IMR-90 (cell line): ENCODE measurements at regions not wholly inside any gene's neighbourhood (a gene's known extent, or its start where the extent isn't known, plus 50 kb on each side); places are given as distances from the start of the nearest gene placed in this dataset.

Experiments used
- ATAC-seq: fragments of 200-7000 bp; cut with Tn5 transposase; 2 replicates; pipeline ENCODE4 v1.9.1; 2020; ENCODE audit warnings: low read depth, mild to moderate bottlenecking, moderate library complexity
- BruUV-seq: library from RNA; stranded (reverse); fragments of 400-500 nt; replicated peaks from 2 replicates; lab custom pipeline; 2021; lab: Mats Ljungman, UMichigan
- CTCF ChIA-PET: fragments of 300-600 bp; formaldehyde crosslinking; extraction: SDS; loops from one replicate; lab custom pipeline; 2021; ENCODE audit warnings: antibody characterized with exemption; lab: Yijun Ruan, JAX
- POLR2A ChIA-PET: fragments of 300-600 bp; sonication (Branson Sonifier 250); formaldehyde crosslinking; loops from one replicate; lab custom pipeline; 2022; ENCODE audit warnings: antibody characterized with exemption; ENCODE audit not compliant: unreplicated experiment; lab: Charles Lee
- DNase-seq: peaks from one replicate; pipeline ENCODE4 v3.0.0; 2013
- H2AFZ ChIP-seq: replicated peaks from 2 replicates; pipeline ENCODE3; 2013; ENCODE audit warnings: low read length, mild to moderate bottlenecking; ENCODE audit not compliant: poor library complexity
- H2AK5ac ChIP-seq: 2 replicates; pipeline ENCODE4 v1.6.1; 2013; ENCODE audit warnings: low read depth, low read length, inconsistent platforms
- H2AK9ac ChIP-seq: replicated peaks from 2 replicates; pipeline ENCODE3; 2013; ENCODE audit warnings: mild to moderate bottlenecking, low read depth, low read length, moderate library complexity; ENCODE audit not compliant: poor library complexity
- H2BK120ac ChIP-seq: 2 replicates; pipeline ENCODE4 v1.6.1; 2013; ENCODE audit warnings: low read depth, low read length, inconsistent platforms
- H2BK15ac ChIP-seq: 3 replicates; pipeline ENCODE4 v1.6.1; 2013; ENCODE audit warnings: low read depth, low read length, inconsistent platforms
- H2BK20ac ChIP-seq: 2 replicates; pipeline ENCODE4 v1.6.1; 2013; ENCODE audit warnings: low read depth, mild to moderate bottlenecking, inconsistent platforms, low read length, moderate library complexity
- H2BK5ac ChIP-seq: 2 replicates; pipeline ENCODE4 v1.6.1; 2013; ENCODE audit warnings: mild to moderate bottlenecking, low read depth, low read length, inconsistent platforms; ENCODE audit not compliant: poor library complexity, severe bottlenecking
- H3K14ac ChIP-seq: replicated peaks from 2 replicates; pipeline ENCODE4 v1.6.1; 2013; ENCODE audit warnings: low read depth, low read length, inconsistent platforms
- H3K18ac ChIP-seq: 2 replicates; pipeline ENCODE4 v1.6.1; 2013; ENCODE audit warnings: low read depth, low read length, control low read depth
- H3K23ac ChIP-seq: 2 replicates; pipeline ENCODE4 v1.6.1; 2013; ENCODE audit warnings: low read depth, low read length, inconsistent platforms
- H3K27ac ChIP-seq: 2 replicates; pipeline ENCODE4 v1.5.1; 2013; ENCODE audit warnings: mild to moderate bottlenecking, control low read depth, low read length; ENCODE audit not compliant: insufficient read depth
- H3K27me3 ChIP-seq: 2 replicates; pipeline ENCODE4 v1.6.1; 2013; ENCODE audit warnings: low read length; ENCODE audit not compliant: control insufficient read depth, insufficient read depth
- H3K36me3 ChIP-seq: 2 replicates; pipeline ENCODE4 v1.6.1; 2013; ENCODE audit warnings: low read length, mixed read lengths; ENCODE audit not compliant: control insufficient read depth, insufficient read depth
- H3K4ac ChIP-seq: 2 replicates; pipeline ENCODE4 v1.6.1; 2013; ENCODE audit warnings: low read depth, low read length, inconsistent platforms
- H3K4me1 ChIP-seq: 2 replicates; pipeline ENCODE4 v1.6.1; 2013; ENCODE audit warnings: low read length, mixed read lengths; ENCODE audit not compliant: control insufficient read depth, insufficient read depth
- H3K4me2 ChIP-seq: 2 replicates; pipeline ENCODE4 v1.6.1; 2013; ENCODE audit warnings: low read depth, mild to moderate bottlenecking, control low read depth, low read length, moderate library complexity
- H3K4me3 ChIP-seq: 2 replicates; pipeline ENCODE4 v1.5.1; 2013; ENCODE audit warnings: low read depth, mild to moderate bottlenecking, control low read depth, low read length, moderate library complexity; ENCODE audit not compliant: insufficient read depth
- H3K56ac ChIP-seq: 2 replicates; pipeline ENCODE4 v1.6.1; 2013; ENCODE audit warnings: low read length, inconsistent platforms; ENCODE audit not compliant: insufficient read depth; ENCODE audit errors: extremely low read depth
- H3K79me1 ChIP-seq, 2 experiments: 2 replicates each; pipeline ENCODE4 v1.6.1; 2013; ENCODE audit warnings: low read length in 2 of 2, inconsistent platforms in 1 of 2, low read depth in 1 of 2
- H3K9ac ChIP-seq: 2 replicates; pipeline ENCODE4 v1.6.1; 2013; ENCODE audit warnings: low read depth, low read length, control low read depth
- H3K9me1 ChIP-seq: 2 replicates; pipeline ENCODE4 v1.6.1; 2013; ENCODE audit warnings: low read length, inconsistent platforms; ENCODE audit not compliant: insufficient read depth
- H3K9me3 ChIP-seq: 2 replicates; pipeline ENCODE4 v1.6.1; 2013; ENCODE audit warnings: low read length; ENCODE audit not compliant: control insufficient read depth, insufficient read depth
- H4K20me1 ChIP-seq: 2 replicates; pipeline ENCODE4 v1.6.1; 2013; ENCODE audit warnings: low read length, inconsistent platforms; ENCODE audit not compliant: insufficient read depth
- H4K5ac ChIP-seq: 2 replicates; pipeline ENCODE4 v1.6.1; 2013; ENCODE audit warnings: mild to moderate bottlenecking, low read depth, low read length, control low read depth
- H4K8ac ChIP-seq, 2 experiments: 2 replicates each; pipeline ENCODE4 v1.6.1; 2013; ENCODE audit warnings: low read depth in 2 of 2, low read length in 2 of 2, control low read depth in 1 of 2, inconsistent platforms in 1 of 2
- H4K91ac ChIP-seq: 2 replicates; pipeline ENCODE4 v1.6.1; 2013; ENCODE audit warnings: low read depth, low read length, inconsistent platforms; ENCODE audit not compliant: insufficient read depth
- BHLHE40 ChIP-seq: fragments of 150-350 bp; IDR thresholded peaks from 2 replicates; pipeline ENCODE4 v1.6.1; 2016; ENCODE audit warnings: mild to moderate bottlenecking, low read depth, low read length
- CEBPB ChIP-seq: IDR thresholded peaks from 2 replicates; pipeline ENCODE4 v1.6.1; 2012; ENCODE audit warnings: low read depth, low read length, improper control_type of control experiment
- CHD1 ChIP-seq: IDR thresholded peaks from 2 replicates; pipeline ENCODE4 v1.6.1; 2012; ENCODE audit warnings: low read depth, low read length, improper control_type of control experiment
- FOS ChIP-seq: fragments of 150-350 bp; IDR thresholded peaks from 2 replicates; pipeline ENCODE4 v1.6.1; 2016; ENCODE audit warnings: low read depth, low read length
- MAFK ChIP-seq: IDR thresholded peaks from 2 replicates; pipeline ENCODE4 v1.6.1; 2012; ENCODE audit warnings: low read depth, low read length, improper control_type of control experiment
- MAZ ChIP-seq: IDR thresholded peaks from 2 replicates; pipeline ENCODE4 v1.6.1; 2012; ENCODE audit warnings: low read depth, mild to moderate bottlenecking, low read length, improper control_type of control experiment, moderate library complexity, borderline replicate concordance
- MXI1 ChIP-seq: IDR thresholded peaks from 2 replicates; pipeline ENCODE4 v1.6.1; 2012; ENCODE audit warnings: low read depth, mild to moderate bottlenecking, low read length, moderate library complexity, borderline replicate concordance
- NFE2L2 ChIP-seq: fragments of 150-350 bp; IDR thresholded peaks from 2 replicates; pipeline ENCODE4 v1.6.1; 2016; ENCODE audit warnings: low read depth, mild to moderate bottlenecking, low read length
- POLR2A ChIP-seq: IDR thresholded peaks from 2 replicates; pipeline ENCODE4 v1.6.1; 2012; ENCODE audit warnings: mild to moderate bottlenecking, low read depth, low read length
- RAD21 ChIP-seq: IDR thresholded peaks from 2 replicates; pipeline ENCODE4 v1.6.1; 2012; ENCODE audit warnings: low read length, improper control_type of control experiment
- RCOR1 ChIP-seq: IDR thresholded peaks from 2 replicates; pipeline ENCODE4 v1.6.1; 2012; ENCODE audit warnings: mild to moderate bottlenecking, low read length, improper control_type of control experiment; ENCODE audit not compliant: insufficient replicate concordance
- RFX5 ChIP-seq: IDR thresholded peaks from 2 replicates; pipeline ENCODE4 v1.8.0; 2012; ENCODE audit warnings: low read depth, mild to moderate bottlenecking, low read length, moderate library complexity
- SMC3 ChIP-seq: fragments of 150-350 bp; IDR thresholded peaks from 2 replicates; pipeline ENCODE4 v1.6.1; 2016; ENCODE audit warnings: low read depth, mild to moderate bottlenecking, antibody characterized with exemption, low read length, moderate library complexity
- WGBS, 2 experiments: methylation state at CpG; one replicate each; pipeline versions ENCODE4 v1.1.5 to v1.1.7; 2013; ENCODE audit warnings: missing lambda C conversion rate in 2 of 2; ENCODE audit not compliant: insufficient read length in 1 of 2; ENCODE audit errors: extremely low coverage in 2 of 2; 5-methylcytosine and 5-hydroxymethylcytosine counted together
- dilution Hi-C: fragments of 300-500 bp; cut with HindIII; formaldehyde crosslinking; loops from one replicate; pipeline ENCODE4 v1.14.3; 2018; ENCODE audit warnings: low sequenced_read_pairs; ENCODE audit not compliant: unreplicated experiment
- in situ Hi-C: fragments of 300-500 bp; cut with MboI; formaldehyde crosslinking; loops from 3 replicates; pipeline ENCODE4 v1.14.3; 2019; ENCODE audit warnings: low sequenced_read_pairs, inconsistent platforms, mixed read lengths
- intact Hi-C: fragments of 100-400 bp; cut with micrococcal nuclease; formaldehyde crosslinking; loops from 2 replicates; pipeline ENCODE4 v1.10.0; 2022
- TF ChIP-seq, protein P1 (sequence below): fragments of 150-350 bp; IDR thresholded peaks from 2 replicates; pipeline ENCODE4 v1.6.1; 2017; ENCODE audit warnings: mild to moderate bottlenecking, antibody characterized with exemption, low read length, low read depth
- TF ChIP-seq, protein P2 (sequence below): conservative IDR thresholded peaks from 2 replicates; pipeline ENCODE4 v1.5.1; 2012; ENCODE audit warnings: mild to moderate bottlenecking, low read depth, low read length, improper control_type of control experiment
- TF ChIP-seq, protein P3 (sequence below): fragments of 150-350 bp; IDR thresholded peaks from 2 replicates; pipeline ENCODE4 v1.6.1; 2016; ENCODE audit warnings: low read depth, mild to moderate bottlenecking, low read length, moderate library complexity, borderline replicate concordance

DNA sequence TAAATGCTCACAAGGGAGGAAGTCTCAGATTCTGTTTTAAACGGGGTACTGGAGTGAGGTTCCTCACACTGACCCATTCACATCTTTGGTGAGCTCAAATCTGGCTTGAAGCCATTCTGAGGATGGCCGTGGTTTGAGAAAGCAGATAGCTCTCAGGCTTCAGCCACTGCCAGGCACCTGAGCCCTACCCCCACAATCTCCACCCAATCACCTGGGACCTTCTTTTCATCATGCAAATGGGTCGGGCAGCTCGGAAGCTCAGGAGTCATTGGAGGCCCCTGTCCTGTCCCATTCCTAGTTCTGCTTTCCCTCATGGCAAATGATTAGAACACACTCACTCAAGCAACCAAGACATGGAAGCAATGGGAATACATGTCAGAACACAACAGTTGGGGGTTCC lies 141.4 kb upstream of the ETS2 start:
- H3K4me3 ChIP-seq: no peak overlapping the region
- no peak overlapping the region for H3K14ac ChIP-seq
- H2AK5ac ChIP-seq: no peak overlapping the region
- BruUV-seq: no TSS peak
- CTCF ChIA-PET: interaction anchor here (0.6 kb wide), 1 partner anchor 52 kb away, joined by 3 read pairs; no protein-coding TSS in a partner anchor
- intact Hi-C loops: no loop called here
- H3K4me1 ChIP-seq: peaks cover 5% of the 10 kb centered on the region; the same call in 1 of the 2 replicates
- 65% methylated on average over 2 of the region's 4 CpGs; no CpG with 5 or more reads in 1 of the 2 experiments for WGBS, 2 experiments
- H2AK9ac ChIP-seq: no peak overlapping the region
- no peak overlapping the region for H2AFZ ChIP-seq
- H3K9me3 ChIP-seq: peaks cover 7% of the 10 kb centered on the region
- ATAC-seq: no peak
- H3K27ac ChIP-seq: no peak overlapping the region
- H4K8ac ChIP-seq: no peak overlapping the region
- peaks cover 83% of the 10 kb centered on the region for H3K27me3 ChIP-seq
- no peak overlapping the region for H3K18ac ChIP-seq
- DNase-seq: no peak
- H3K79me1 ChIP-seq: no peaks in the 10 kb centered on the region
- no peak overlapping the region for H2BK15ac ChIP-seq
- no peak overlapping the region for H3K23ac ChIP-seq
- no peak overlapping the region for H3K4me2 ChIP-seq
- dilution Hi-C loops: no loop called here
- no peak overlapping the region for H3K56ac ChIP-seq
- POLR2A ChIA-PET: no interaction called here
- 0 out of 2 replicates have a peak, but pooled peaks cover 4% of the 10 kb centered on the region for H4K20me1 ChIP-seq
- H2BK5ac ChIP-seq: no peak overlapping the region
- no peak overlapping the region for H2BK120ac ChIP-seq
- H3K9ac ChIP-seq: no peak overlapping the region
- TF ChIP-seq, protein P1, sequence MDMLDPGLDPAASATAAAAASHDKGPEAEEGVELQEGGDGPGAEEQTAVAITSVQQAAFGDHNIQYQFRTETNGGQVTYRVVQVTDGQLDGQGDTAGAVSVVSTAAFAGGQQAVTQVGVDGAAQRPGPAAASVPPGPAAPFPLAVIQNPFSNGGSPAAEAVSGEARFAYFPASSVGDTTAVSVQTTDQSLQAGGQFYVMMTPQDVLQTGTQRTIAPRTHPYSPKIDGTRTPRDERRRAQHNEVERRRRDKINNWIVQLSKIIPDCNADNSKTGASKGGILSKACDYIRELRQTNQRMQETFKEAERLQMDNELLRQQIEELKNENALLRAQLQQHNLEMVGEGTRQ: no peak
- no peak for TF ChIP-seq RCOR1
- TF ChIP-seq, protein P2, sequence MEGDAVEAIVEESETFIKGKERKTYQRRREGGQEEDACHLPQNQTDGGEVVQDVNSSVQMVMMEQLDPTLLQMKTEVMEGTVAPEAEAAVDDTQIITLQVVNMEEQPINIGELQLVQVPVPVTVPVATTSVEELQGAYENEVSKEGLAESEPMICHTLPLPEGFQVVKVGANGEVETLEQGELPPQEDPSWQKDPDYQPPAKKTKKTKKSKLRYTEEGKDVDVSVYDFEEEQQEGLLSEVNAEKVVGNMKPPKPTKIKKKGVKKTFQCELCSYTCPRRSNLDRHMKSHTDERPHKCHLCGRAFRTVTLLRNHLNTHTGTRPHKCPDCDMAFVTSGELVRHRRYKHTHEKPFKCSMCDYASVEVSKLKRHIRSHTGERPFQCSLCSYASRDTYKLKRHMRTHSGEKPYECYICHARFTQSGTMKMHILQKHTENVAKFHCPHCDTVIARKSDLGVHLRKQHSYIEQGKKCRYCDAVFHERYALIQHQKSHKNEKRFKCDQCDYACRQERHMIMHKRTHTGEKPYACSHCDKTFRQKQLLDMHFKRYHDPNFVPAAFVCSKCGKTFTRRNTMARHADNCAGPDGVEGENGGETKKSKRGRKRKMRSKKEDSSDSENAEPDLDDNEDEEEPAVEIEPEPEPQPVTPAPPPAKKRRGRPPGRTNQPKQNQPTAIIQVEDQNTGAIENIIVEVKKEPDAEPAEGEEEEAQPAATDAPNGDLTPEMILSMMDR: no peak
- TF ChIP-seq RFX5: no peak
- TF ChIP-seq CEBPB: no peak
- no peak for TF ChIP-seq BHLHE40
- no peak for TF ChIP-seq MAZ
- TF ChIP-seq RAD21: no peak
- TF ChIP-seq CHD1: no peak
- no peak for TF ChIP-seq NFE2L2
- no peak for TF ChIP-seq MAFK
- TF ChIP-seq FOS: no peak
- TF ChIP-seq POLR2A: no peak
- TF ChIP-seq MXI1: no peak
- TF ChIP-seq SMC3: no peak
- TF ChIP-seq, protein P3, sequence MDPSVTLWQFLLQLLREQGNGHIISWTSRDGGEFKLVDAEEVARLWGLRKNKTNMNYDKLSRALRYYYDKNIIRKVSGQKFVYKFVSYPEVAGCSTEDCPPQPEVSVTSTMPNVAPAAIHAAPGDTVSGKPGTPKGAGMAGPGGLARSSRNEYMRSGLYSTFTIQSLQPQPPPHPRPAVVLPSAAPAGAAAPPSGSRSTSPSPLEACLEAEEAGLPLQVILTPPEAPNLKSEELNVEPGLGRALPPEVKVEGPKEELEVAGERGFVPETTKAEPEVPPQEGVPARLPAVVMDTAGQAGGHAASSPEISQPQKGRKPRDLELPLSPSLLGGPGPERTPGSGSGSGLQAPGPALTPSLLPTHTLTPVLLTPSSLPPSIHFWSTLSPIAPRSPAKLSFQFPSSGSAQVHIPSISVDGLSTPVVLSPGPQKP: no peak
- no peak overlapping the region for H3K4ac ChIP-seq
- H3K9me1 ChIP-seq: no peaks in the 10 kb centered on the region
- no peak overlapping the region for H2BK20ac ChIP-seq
- in situ Hi-C loops: no loop called here
- no peaks in the 10 kb centered on the region for H3K36me3 ChIP-seq
- H4K5ac ChIP-seq: no peak overlapping the region
- H4K91ac ChIP-seq: no peak overlapping the region
